Umbilical cord (tissue), 1 donor: ENCODE measurements at regions not wholly inside any gene's neighbourhood (a gene's known extent, or its start where the extent isn't known, plus 50 kb on each side); places are given as distances from the start of the nearest gene placed in this dataset.
"Not testable (repeated sequence)": the region's sequence is repeated elsewhere in the genome, so short reads cannot be mapped to it uniquely, and the experiment has no call there.

ENCODE experiments used
- DNase-seq: peaks from one replicate; pipeline ENCODE4 v3.0.0-alpha.2; 2015; ENCODE audit warnings: low spot score

- no peak for DNase-seq
Observed at GRCh38 chr12:17695495-17695894, 394.5 kb downstream of the RERGL start.

- no peak for DNase-seq
Observed at GRCh38 chr12:17691369-17691768, 398.6 kb downstream of the RERGL start.

GRCh38 chr12:17680220-17680619 is 409.8 kb downstream of the RERGL start:
- no peak for DNase-seq

- DNase-seq = no peak
Observed at GRCh38 chr12:17666641-17667324, 423.2 kb downstream of the RERGL start.

- no peak for DNase-seq
Observed at GRCh38 chr12:17665839-17666238, 424.2 kb downstream of the RERGL start.

- no peak for DNase-seq
Observed at GRCh38 chr12:17661250-17661649, 428.7 kb downstream of the RERGL start.

- no peak for DNase-seq
Observed at GRCh38 chr12:17652436-17652835, 437.6 kb downstream of the RERGL start.

- no peak for DNase-seq
Observed at GRCh38 chr12:17642340-17642650, 447.7 kb downstream of the RERGL start.

GRCh38 chr12:17640615-17641014 is 449.4 kb downstream of the RERGL start:
- no peak for DNase-seq

- no peak for DNase-seq
Observed at GRCh38 chr12:17618831-17619230, 471.2 kb downstream of the RERGL start.

GRCh38 chr12:17609701-17610100 is 480.3 kb downstream of the RERGL start:
- DNase-seq = no peak

- no peak for DNase-seq
Observed at GRCh38 chr12:17609153-17609552, 480.8 kb downstream of the RERGL start.

GRCh38 chr12:17595111-17595510 is 494.9 kb downstream of the RERGL start:
- DNase-seq = no peak

- DNase-seq = no peak
Observed at GRCh38 chr12:17593715-17594406, 496.1 kb downstream of the RERGL start.

GRCh38 chr12:17592472-17592871 is 497.5 kb downstream of the RERGL start:
- no peak for DNase-seq

GRCh38 chr12:17591005-17591681 is 498.9 kb downstream of the RERGL start:
- no peak for DNase-seq

GRCh38 chr12:17588968-17589367 is 501.0 kb downstream of the RERGL start:
- DNase-seq = no peak

- DNase-seq = no peak
Observed at GRCh38 chr12:17579205-17580026, 510.6 kb downstream of the RERGL start.

GRCh38 chr12:17577405-17577804 is 512.6 kb downstream of the RERGL start:
- no peak for DNase-seq

GRCh38 chr12:17572250-17572649 is 517.7 kb downstream of the RERGL start:
- DNase-seq = no peak

GRCh38 chr12:17571047-17571446 is 518.9 kb downstream of the RERGL start:
- no peak for DNase-seq

- DNase-seq = not testable (repeated sequence)
Observed at GRCh38 chr12:17564630-17565029, 525.4 kb downstream of the RERGL start.
